Ishikawa (cell line): ENCODE measurements at regions not wholly inside any gene's neighbourhood (a gene's known extent, or its start where the extent isn't known, plus 50 kb on each side); places are given as distances from the start of the nearest gene placed in this dataset.

Experiments used
- CEBPB ChIP-seq: IDR thresholded peaks from 2 replicates; pipeline ENCODE4 v1.6.1; 2012
- CREB1 ChIP-seq: IDR thresholded peaks from 2 replicates; pipeline ENCODE4 v1.6.1; 2012; ENCODE audit warnings: low read depth
- EGR1 ChIP-seq: IDR thresholded peaks from 2 replicates; pipeline ENCODE4 v1.6.1; 2012
- EP300 ChIP-seq: IDR thresholded peaks from 2 replicates; pipeline ENCODE4 v1.6.1; 2012; ENCODE audit warnings: borderline replicate concordance
- FOXM1 ChIP-seq: IDR thresholded peaks from 2 replicates; pipeline ENCODE4 v1.6.1; 2012; ENCODE audit warnings: low read depth, borderline replicate concordance
- NFIC ChIP-seq: IDR thresholded peaks from 2 replicates; pipeline ENCODE4 v1.6.1; 2012
- RAD21 ChIP-seq: IDR thresholded peaks from 2 replicates; pipeline ENCODE4 v1.6.1; 2012; ENCODE audit warnings: low read depth
- REST ChIP-seq: IDR thresholded peaks from 2 replicates; pipeline ENCODE4 v1.6.1; 2012; ENCODE audit warnings: low read depth, mild to moderate bottlenecking
- TAF1 ChIP-seq: IDR thresholded peaks from 2 replicates; pipeline ENCODE4 v1.6.1; 2012; ENCODE audit warnings: low read depth, mild to moderate bottlenecking
- TCF12 ChIP-seq: IDR thresholded peaks from 2 replicates; pipeline ENCODE4 v1.6.1; 2012; ENCODE audit warnings: low read depth
- YY1 ChIP-seq: IDR thresholded peaks from 2 replicates; pipeline ENCODE4 v1.6.1; 2012; ENCODE audit warnings: low read depth
- ZBTB7A ChIP-seq: IDR thresholded peaks from 2 replicates; pipeline ENCODE4 v1.6.1; 2012; ENCODE audit warnings: low read depth
- TF ChIP-seq, protein P1 (sequence below): IDR thresholded peaks from 2 replicates; pipeline ENCODE4 v1.6.1; 2012
- TF ChIP-seq, protein P2 (sequence below): IDR thresholded peaks from 2 replicates; pipeline ENCODE4 v1.6.1; 2012

DNA sequence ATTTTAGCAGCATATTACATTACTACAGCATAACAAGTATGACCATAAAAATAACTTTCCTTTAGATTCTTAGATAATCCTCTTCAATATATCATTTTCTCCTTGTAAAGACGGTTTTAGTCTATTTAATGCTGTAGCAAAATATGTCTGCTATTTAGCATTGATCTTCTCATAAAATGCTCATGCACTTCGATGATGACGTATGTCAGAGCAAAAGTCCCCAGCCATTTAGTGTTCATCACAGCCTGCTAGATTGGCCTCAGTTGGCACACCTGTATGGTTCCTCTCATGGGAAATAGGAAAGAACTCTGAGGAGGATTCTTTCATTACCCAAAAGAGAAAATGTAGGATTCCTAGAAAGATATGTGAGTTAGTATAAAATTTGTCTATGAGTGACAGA, 232.2 kb downstream of the MAP2K6 start:
- no peak for TF ChIP-seq YY1
- TF ChIP-seq TAF1, result no peak
- no peak for TF ChIP-seq RAD21
- TF ChIP-seq EP300, result no peak
- no peak for TF ChIP-seq CEBPB
- TF ChIP-seq, protein P1, sequence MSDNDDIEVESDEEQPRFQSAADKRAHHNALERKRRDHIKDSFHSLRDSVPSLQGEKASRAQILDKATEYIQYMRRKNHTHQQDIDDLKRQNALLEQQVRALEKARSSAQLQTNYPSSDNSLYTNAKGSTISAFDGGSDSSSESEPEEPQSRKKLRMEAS, result no peak
- TF ChIP-seq EGR1, result no peak
- TF ChIP-seq FOXM1, result no peak
- no peak for TF ChIP-seq TCF12
- no peak for TF ChIP-seq CREB1
- no peak for TF ChIP-seq NFIC
- TF ChIP-seq ZBTB7A, result no peak
- no peak for TF ChIP-seq REST
- TF ChIP-seq, protein P2, sequence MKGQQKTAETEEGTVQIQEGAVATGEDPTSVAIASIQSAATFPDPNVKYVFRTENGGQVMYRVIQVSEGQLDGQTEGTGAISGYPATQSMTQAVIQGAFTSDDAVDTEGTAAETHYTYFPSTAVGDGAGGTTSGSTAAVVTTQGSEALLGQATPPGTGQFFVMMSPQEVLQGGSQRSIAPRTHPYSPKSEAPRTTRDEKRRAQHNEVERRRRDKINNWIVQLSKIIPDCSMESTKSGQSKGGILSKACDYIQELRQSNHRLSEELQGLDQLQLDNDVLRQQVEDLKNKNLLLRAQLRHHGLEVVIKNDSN, result no peak
